Smooth muscle cell (in vitro differentiated cells): ENCODE measurements at regions not wholly inside any gene's neighbourhood (a gene's known extent, or its start where the extent isn't known, plus 50 kb on each side); places are given as distances from the start of the nearest gene placed in this dataset.

Source experiments
- DNase-seq: peaks from one replicate; lab custom pipeline; 2025; ENCODE audit not compliant: unreplicated experiment; lab: John Stamatoyannopoulos, UW
- H2AFZ ChIP-seq: fragments of 200-600 bp; sonication (generic); 2 replicates; pipeline ENCODE4 v1.6.0; 2016; ENCODE audit warnings: antibody characterized with exemption, low read depth, mild to moderate bottlenecking
- H3F3A ChIP-seq: fragments of 200-600 bp; sonication (generic); 2 replicates; pipeline ENCODE4 v1.6.0; 2017; ENCODE audit warnings: antibody characterized with exemption, low read depth
- H3K27ac ChIP-seq: fragments of 200-600 bp; sonication (generic); 2 replicates; pipeline ENCODE4 v1.5.1; 2016; ENCODE audit warnings: low read depth, mild to moderate bottlenecking
- H3K27me3 ChIP-seq: fragments of 200-600 bp; sonication (generic); 2 replicates; pipeline ENCODE4 v1.6.1; 2016; ENCODE audit warnings: low read depth, mild to moderate bottlenecking
- H3K36me3 ChIP-seq: fragments of 200-600 bp; sonication (generic); 2 replicates; pipeline ENCODE4 v1.5.1; 2016; ENCODE audit warnings: low read depth
- H3K4me1 ChIP-seq: fragments of 200-600 bp; sonication (generic); 2 replicates; pipeline ENCODE4 v1.5.1; 2016; ENCODE audit warnings: low read depth
- H3K4me2 ChIP-seq: fragments of 200-600 bp; sonication (generic); 2 replicates; pipeline ENCODE4 v1.6.0; 2016; ENCODE audit warnings: mild to moderate bottlenecking
- H3K4me3 ChIP-seq: fragments of 200-600 bp; sonication (generic); 2 replicates; pipeline ENCODE4 v1.5.1; 2016; ENCODE audit warnings: mild to moderate bottlenecking
- H3K79me2 ChIP-seq: fragments of 200-600 bp; sonication (generic); 2 replicates; pipeline ENCODE4 v1.6.0; 2016; ENCODE audit warnings: low read depth, mild to moderate bottlenecking
- H3K9ac ChIP-seq: fragments of 200-600 bp; sonication (generic); 2 replicates; pipeline ENCODE4 v1.6.0; 2016; ENCODE audit warnings: low read depth
- H3K9me3 ChIP-seq: fragments of 200-600 bp; sonication (generic); replicated peaks from 2 replicates; pipeline ENCODE4 v1.5.1; 2016; ENCODE audit warnings: low read depth
- H4K20me1 ChIP-seq: fragments of 200-600 bp; sonication (generic); 2 replicates; pipeline ENCODE4 v1.6.0; 2016; ENCODE audit warnings: low read depth
- WGBS: methylation state at CpG from one replicate; pipeline ENCODE4 v1.1.7; 2016; ENCODE audit warnings: low lambda C conversion rate; 5-methylcytosine and 5-hydroxymethylcytosine counted together
- TF ChIP-seq, protein P1 (sequence below): fragments of 200-600 bp; sonication (generic); IDR thresholded peaks from 2 replicates; pipeline ENCODE4 v1.5.1; 2017; ENCODE audit warnings: borderline replicate concordance, mild to moderate bottlenecking, antibody characterized with exemption; ENCODE audit not compliant: insufficient read depth, poor library complexity, severe bottlenecking

GRCh38 chr17:53270936-53271335 is 551.8 kb upstream of the KIF2B start:
- H3K36me3 ChIP-seq = no peaks in the 10 kb centered on the region
- H3K27me3 ChIP-seq = no peaks in the 10 kb centered on the region
- H3K79me2 ChIP-seq = no peaks in the 10 kb centered on the region
- no peaks in the 10 kb centered on the region for H3F3A ChIP-seq
- H3K9ac ChIP-seq = no peak overlapping the region
- no peaks in the 10 kb centered on the region for H3K9me3 ChIP-seq
- H3K4me2 ChIP-seq = no peak overlapping the region
- no peak overlapping the region for H3K27ac ChIP-seq
- H4K20me1 ChIP-seq = no peaks in the 10 kb centered on the region
- no peak for DNase-seq
- no peak overlapping the region for H2AFZ ChIP-seq
- WGBS = 88% methylated on average over 1 of the region's 1 CpG
- no peaks in the 10 kb centered on the region for H3K4me1 ChIP-seq
- TF ChIP-seq, protein P1, sequence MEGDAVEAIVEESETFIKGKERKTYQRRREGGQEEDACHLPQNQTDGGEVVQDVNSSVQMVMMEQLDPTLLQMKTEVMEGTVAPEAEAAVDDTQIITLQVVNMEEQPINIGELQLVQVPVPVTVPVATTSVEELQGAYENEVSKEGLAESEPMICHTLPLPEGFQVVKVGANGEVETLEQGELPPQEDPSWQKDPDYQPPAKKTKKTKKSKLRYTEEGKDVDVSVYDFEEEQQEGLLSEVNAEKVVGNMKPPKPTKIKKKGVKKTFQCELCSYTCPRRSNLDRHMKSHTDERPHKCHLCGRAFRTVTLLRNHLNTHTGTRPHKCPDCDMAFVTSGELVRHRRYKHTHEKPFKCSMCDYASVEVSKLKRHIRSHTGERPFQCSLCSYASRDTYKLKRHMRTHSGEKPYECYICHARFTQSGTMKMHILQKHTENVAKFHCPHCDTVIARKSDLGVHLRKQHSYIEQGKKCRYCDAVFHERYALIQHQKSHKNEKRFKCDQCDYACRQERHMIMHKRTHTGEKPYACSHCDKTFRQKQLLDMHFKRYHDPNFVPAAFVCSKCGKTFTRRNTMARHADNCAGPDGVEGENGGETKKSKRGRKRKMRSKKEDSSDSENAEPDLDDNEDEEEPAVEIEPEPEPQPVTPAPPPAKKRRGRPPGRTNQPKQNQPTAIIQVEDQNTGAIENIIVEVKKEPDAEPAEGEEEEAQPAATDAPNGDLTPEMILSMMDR = no peak
- no peak overlapping the region for H3K4me3 ChIP-seq

GRCh38 chr17:53264730-53265129 is 558.0 kb upstream of the KIF2B start:
- Histone ChIP-seq H3K36me3 (no peaks in the 10 kb centered on the region), H3F3A (no peaks in the 10 kb centered on the region)

GRCh38 chr17:53253956-53254597 is 568.6 kb upstream of the KIF2B start:
- TF ChIP-seq, protein P1 = no peak
- H3F3A ChIP-seq = no peaks in the 10 kb centered on the region

More at GRCh38 chr17:53264730-53265129, 558.0 kb upstream of the KIF2B start:
- H3K4me2 ChIP-seq = no peak overlapping the region
- no peak overlapping the region for H3K4me3 ChIP-seq
- no peaks in the 10 kb centered on the region for H3K4me1 ChIP-seq
- no peaks in the 10 kb centered on the region for H3K27me3 ChIP-seq
- TF ChIP-seq, protein P1 = no peak
- no peak for DNase-seq
- no peaks in the 10 kb centered on the region for H4K20me1 ChIP-seq
- H3K79me2 ChIP-seq = no peaks in the 10 kb centered on the region
- H2AFZ ChIP-seq = no peak overlapping the region
- H3K9ac ChIP-seq = no peak overlapping the region
- no peaks in the 10 kb centered on the region for H3K9me3 ChIP-seq
- WGBS = 95% methylated on average over 1 of the region's 1 CpG
- no peak overlapping the region for H3K27ac ChIP-seq

DNA sequence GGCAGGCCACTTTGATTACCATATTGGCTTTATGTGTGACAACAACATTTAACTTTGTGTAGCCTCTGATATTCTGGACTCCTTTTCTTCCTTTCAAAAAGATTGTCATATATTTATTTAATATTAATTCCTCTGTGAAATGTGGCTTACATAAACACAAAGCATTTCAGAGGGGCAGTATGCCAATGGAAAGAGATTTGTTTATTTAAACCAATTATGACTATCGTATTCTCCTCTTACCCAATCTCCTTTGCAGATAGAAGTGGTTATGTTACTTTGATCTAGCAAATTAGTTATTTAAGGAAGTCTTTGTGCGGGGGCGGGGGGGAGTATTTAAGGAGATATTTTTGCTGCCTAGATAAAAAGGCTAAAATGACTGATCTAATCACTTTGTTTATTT is 573.7 kb upstream of the KIF2B start:
- Histone ChIP-seq H3K4me3 (no peak overlapping the region), H3K9ac (no peak overlapping the region), H3K4me1 (no peaks in the 10 kb centered on the region), H3K79me2 (no peaks in the 10 kb centered on the region), H2AFZ (no peak overlapping the region), H3F3A (no peaks in the 10 kb centered on the region), H3K4me2 (no peak overlapping the region), H3K9me3 (no peaks in the 10 kb centered on the region), H3K27ac (no peak overlapping the region), H4K20me1 (no peaks in the 10 kb centered on the region), H3K27me3 (no peaks in the 10 kb centered on the region), H3K36me3 (no peaks in the 10 kb centered on the region)
- TF ChIP-seq, protein P1 = no peak
- 41% methylated on average over 3 of the region's 3 CpGs for WGBS
- DNase-seq = no peak

More at GRCh38 chr17:53253956-53254597, 568.6 kb upstream of the KIF2B start:
- no peak overlapping the region for H3K27ac ChIP-seq
- no peaks in the 10 kb centered on the region for H3K4me1 ChIP-seq
- H3K27me3 ChIP-seq = no peaks in the 10 kb centered on the region
- H3K4me2 ChIP-seq = no peak overlapping the region
- WGBS = 50% methylated on average over 1 of the region's 1 CpG
- H3K36me3 ChIP-seq = no peaks in the 10 kb centered on the region
- no peaks in the 10 kb centered on the region for H4K20me1 ChIP-seq
- H3K79me2 ChIP-seq = no peaks in the 10 kb centered on the region
- H3K9me3 ChIP-seq = no peaks in the 10 kb centered on the region
- no peak for DNase-seq
- no peak overlapping the region for H2AFZ ChIP-seq
- no peak overlapping the region for H3K9ac ChIP-seq
- no peak overlapping the region for H3K4me3 ChIP-seq
